ENCODE measurements at regions not wholly inside any gene's neighbourhood (a gene's known extent, or its start where the extent isn't known, plus 50 kb on each side); places are given as distances from the start of the nearest gene placed in this dataset.
"Not testable (repeated sequence)": the region's sequence is repeated elsewhere in the genome, so short reads cannot be mapped to it uniquely, and the experiment has no call there.

- H3K4me3 ChIP-seq (ENCODE audit: control insufficient read depth, low read depth, low read length) = no peak overlapping the region
- TF ChIP-seq, protein P1, sequence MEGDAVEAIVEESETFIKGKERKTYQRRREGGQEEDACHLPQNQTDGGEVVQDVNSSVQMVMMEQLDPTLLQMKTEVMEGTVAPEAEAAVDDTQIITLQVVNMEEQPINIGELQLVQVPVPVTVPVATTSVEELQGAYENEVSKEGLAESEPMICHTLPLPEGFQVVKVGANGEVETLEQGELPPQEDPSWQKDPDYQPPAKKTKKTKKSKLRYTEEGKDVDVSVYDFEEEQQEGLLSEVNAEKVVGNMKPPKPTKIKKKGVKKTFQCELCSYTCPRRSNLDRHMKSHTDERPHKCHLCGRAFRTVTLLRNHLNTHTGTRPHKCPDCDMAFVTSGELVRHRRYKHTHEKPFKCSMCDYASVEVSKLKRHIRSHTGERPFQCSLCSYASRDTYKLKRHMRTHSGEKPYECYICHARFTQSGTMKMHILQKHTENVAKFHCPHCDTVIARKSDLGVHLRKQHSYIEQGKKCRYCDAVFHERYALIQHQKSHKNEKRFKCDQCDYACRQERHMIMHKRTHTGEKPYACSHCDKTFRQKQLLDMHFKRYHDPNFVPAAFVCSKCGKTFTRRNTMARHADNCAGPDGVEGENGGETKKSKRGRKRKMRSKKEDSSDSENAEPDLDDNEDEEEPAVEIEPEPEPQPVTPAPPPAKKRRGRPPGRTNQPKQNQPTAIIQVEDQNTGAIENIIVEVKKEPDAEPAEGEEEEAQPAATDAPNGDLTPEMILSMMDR (IDR thresholded peaks at IDR 0.05; ENCODE audit: control insufficient read depth, insufficient read depth, low read depth, low read length, missing control alignments) = no peak
- no peak for DNase-seq (ENCODE audit: low read depth)
These were observed 164.2 kb downstream of the CENPF start for GRCh38 chr1:214767221-214767620.

- not testable (repeated sequence) for DNase-seq (ENCODE audit: low read depth); H3K4me3 ChIP-seq (ENCODE audit: control insufficient read depth, low read depth, low read length)
These were observed 166.7 kb downstream of the CENPF start for GRCh38 chr1:214769666-214770065.

DNA sequence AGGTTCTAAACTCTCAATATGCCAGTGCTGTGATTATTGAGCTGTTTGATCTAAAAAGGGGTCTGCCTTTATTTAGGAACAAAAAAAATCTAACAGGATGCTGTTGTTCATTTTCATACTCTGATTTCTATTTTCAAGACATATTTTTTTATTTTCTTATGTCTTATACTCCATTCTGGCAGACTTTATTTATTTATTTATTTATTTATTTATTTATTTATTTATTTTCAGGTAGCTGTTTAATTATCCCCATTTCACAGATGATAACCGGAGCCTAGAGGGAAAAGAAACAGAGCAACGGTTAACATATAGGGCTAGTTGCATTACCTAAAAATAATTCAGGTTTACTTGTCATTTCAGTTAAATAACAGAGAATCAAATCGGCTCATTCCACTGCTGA is 174.4 kb downstream of the CENPF start:
- TF ChIP-seq, protein P1 (IDR thresholded peaks at IDR 0.05; ENCODE audit: control insufficient read depth, insufficient read depth, low read depth, low read length, missing control alignments) = no peak
- DNase-seq (ENCODE audit: low read depth) = no peak
- H3K4me3 ChIP-seq (ENCODE audit: control insufficient read depth, low read depth, low read length) = no peak overlapping the region

GRCh38 chr1:214791961-214792360 is 189.0 kb downstream of the CENPF start:
- H3K4me3 ChIP-seq (ENCODE audit: control insufficient read depth, low read depth, low read length) = no peak overlapping the region
- TF ChIP-seq, protein P1 (IDR thresholded peaks at IDR 0.05; ENCODE audit: control insufficient read depth, insufficient read depth, low read depth, low read length, missing control alignments) = no peak
- no peak for DNase-seq (ENCODE audit: low read depth)

- TF ChIP-seq, protein P1 (IDR thresholded peaks at IDR 0.05; ENCODE audit: control insufficient read depth, insufficient read depth, low read depth, low read length, missing control alignments) = no peak
- no peak overlapping the region for H3K4me3 ChIP-seq (ENCODE audit: control insufficient read depth, low read depth, low read length)
These were observed 189.7 kb downstream of the CENPF start for GRCh38 chr1:214792527-214793186.

GRCh38 chr1:214793708-214794107 is 190.7 kb downstream of the CENPF start:
- TF ChIP-seq, protein P1 (IDR thresholded peaks at IDR 0.05; ENCODE audit: control insufficient read depth, insufficient read depth, low read depth, low read length, missing control alignments) = no peak
- no peak for DNase-seq (ENCODE audit: low read depth)
- no peak overlapping the region for H3K4me3 ChIP-seq (ENCODE audit: control insufficient read depth, low read depth, low read length)

More at GRCh38 chr1:214792527-214793186, 189.7 kb downstream of the CENPF start:
- DNase-seq (ENCODE audit: low read depth) = no peak

GRCh38 chr1:214801191-214801590 is 198.2 kb downstream of the CENPF start:
- H3K4me3 ChIP-seq (ENCODE audit: control insufficient read depth, low read depth, low read length) = no peak overlapping the region
- no peak for DNase-seq (ENCODE audit: low read depth)
- TF ChIP-seq, protein P1 (IDR thresholded peaks at IDR 0.05; ENCODE audit: control insufficient read depth, insufficient read depth, low read depth, low read length, missing control alignments) = no peak
